ENCODE measurements at regions not wholly inside any gene's neighbourhood (a gene's known extent, or its start where the extent isn't known, plus 50 kb on each side); places are given as distances from the start of the nearest gene placed in this dataset.
"Not testable (repeated sequence)": the region's sequence is repeated elsewhere in the genome, so short reads cannot be mapped to it uniquely, and the experiment has no call there.

DNA sequence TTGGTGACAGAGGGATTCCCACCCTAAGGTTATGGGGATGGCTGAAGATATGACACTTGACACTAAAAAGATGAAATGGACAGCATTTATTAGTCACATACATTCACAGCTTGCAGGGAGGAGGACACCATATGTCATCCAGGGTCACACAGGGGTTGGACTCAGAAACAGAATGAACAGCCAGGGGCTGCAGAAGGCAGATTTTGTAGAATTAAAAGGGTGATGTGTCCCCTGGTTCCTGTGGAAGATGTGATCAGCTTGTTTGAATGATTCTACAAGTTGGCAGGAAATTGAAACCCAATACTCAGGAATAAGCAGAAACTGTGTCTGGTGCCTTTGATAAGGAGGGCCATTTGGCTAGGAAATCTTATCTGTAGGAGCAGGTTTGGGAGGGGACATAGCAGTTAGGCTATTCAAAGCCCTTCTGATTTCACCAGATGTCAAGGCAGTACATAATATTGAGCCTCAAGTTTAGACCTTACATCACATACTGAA lies 102.3 kb upstream of the GRIN3A start:
- H3K27me3 ChIP-seq, result no peaks in the 10 kb centered on the region
- no peak overlapping the region for H3K4me3 ChIP-seq
- no peak for ATAC-seq
- H3K9me3 ChIP-seq, result peaks cover 0 to 6% (median 0%) of the 10 kb centered on the region in 11 donors
- intact Hi-C loops (cut with DNase I), result loop anchor here in 1 of 10 donors (10.0 kb wide), 1 partner anchor 64 kb away; no protein-coding TSS in a partner anchor
- H3K4me1 ChIP-seq, result no peaks in the 10 kb centered on the region
- DNase-seq, result no peak
- TF ChIP-seq, protein P1, sequence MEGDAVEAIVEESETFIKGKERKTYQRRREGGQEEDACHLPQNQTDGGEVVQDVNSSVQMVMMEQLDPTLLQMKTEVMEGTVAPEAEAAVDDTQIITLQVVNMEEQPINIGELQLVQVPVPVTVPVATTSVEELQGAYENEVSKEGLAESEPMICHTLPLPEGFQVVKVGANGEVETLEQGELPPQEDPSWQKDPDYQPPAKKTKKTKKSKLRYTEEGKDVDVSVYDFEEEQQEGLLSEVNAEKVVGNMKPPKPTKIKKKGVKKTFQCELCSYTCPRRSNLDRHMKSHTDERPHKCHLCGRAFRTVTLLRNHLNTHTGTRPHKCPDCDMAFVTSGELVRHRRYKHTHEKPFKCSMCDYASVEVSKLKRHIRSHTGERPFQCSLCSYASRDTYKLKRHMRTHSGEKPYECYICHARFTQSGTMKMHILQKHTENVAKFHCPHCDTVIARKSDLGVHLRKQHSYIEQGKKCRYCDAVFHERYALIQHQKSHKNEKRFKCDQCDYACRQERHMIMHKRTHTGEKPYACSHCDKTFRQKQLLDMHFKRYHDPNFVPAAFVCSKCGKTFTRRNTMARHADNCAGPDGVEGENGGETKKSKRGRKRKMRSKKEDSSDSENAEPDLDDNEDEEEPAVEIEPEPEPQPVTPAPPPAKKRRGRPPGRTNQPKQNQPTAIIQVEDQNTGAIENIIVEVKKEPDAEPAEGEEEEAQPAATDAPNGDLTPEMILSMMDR (IDR thresholded peaks at IDR 0.05), result no peak
- H3K27ac ChIP-seq, result no peak overlapping the region
- no peaks in the 10 kb centered on the region for H3K36me3 ChIP-seq

DNA sequence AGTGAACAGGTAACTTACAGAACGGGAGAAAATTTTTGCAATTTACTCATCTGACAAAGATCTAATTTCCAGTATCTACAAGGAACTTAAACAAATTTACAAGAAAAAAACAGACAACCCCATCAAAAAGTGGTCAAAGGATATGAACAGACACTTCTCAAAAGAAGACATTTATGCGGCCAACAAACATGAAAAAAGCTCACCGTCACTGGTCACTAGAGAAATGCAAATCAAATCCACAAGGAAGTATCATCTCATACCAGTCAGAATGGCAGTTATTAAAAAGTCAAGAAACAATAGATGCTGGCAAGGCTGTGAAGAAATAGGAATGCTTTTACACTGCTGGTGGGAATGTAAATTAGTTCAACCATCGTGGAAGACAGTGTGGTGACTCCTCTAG lies 100.5 kb upstream of the GRIN3A start:
- H3K36me3 ChIP-seq; ATAC-seq; H3K9me3 ChIP-seq; H3K27ac ChIP-seq; H3K4me1 ChIP-seq; H3K27me3 ChIP-seq; DNase-seq; intact Hi-C loops (cut with DNase I); H3K4me3 ChIP-seq: not testable (repeated sequence)
- WGBS, 2 donors, result 86 to 88% methylated on average over 4 of the region's 4 CpGs

DNA sequence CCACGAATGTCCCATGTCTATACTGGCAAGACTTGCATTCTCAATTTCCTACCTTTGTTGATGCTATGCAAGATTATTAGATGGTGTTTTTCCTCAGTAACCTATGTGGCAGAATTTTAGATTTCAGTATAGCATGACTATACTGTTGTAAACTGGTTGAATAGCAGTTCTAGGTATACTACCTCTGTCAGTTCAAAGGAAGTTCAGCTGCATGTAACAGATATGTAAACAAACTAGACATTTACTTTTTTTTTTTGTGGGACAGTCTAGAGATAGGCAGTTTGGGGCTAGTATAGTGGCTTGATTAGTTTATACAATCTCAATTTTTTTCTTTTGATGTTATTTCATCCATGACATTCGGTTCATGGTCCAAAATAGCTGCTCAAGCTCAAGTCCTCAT lies 97.6 kb upstream of the GRIN3A start:
- no peak overlapping the region for H3K4me3 ChIP-seq
- DNase-seq (no peak), ATAC-seq (no peak)
- H3K9me3 ChIP-seq, result peaks cover 0 to 6% (median 0%) of the 10 kb centered on the region in 11 donors
- H3K4me1 ChIP-seq, result no peaks in the 10 kb centered on the region
- no peak overlapping the region for H3K27ac ChIP-seq
- no peaks in the 10 kb centered on the region for H3K36me3 ChIP-seq
- TF ChIP-seq, protein P1 (IDR thresholded peaks at IDR 0.05), result no peak
- no peaks in the 10 kb centered on the region for H3K27me3 ChIP-seq
- intact Hi-C loops (cut with DNase I), result no loop called here
- whole genome bisulfite sequencing, 2 donors, result 40 to 58% methylated on average over 2 of the region's 2 CpGs

DNA sequence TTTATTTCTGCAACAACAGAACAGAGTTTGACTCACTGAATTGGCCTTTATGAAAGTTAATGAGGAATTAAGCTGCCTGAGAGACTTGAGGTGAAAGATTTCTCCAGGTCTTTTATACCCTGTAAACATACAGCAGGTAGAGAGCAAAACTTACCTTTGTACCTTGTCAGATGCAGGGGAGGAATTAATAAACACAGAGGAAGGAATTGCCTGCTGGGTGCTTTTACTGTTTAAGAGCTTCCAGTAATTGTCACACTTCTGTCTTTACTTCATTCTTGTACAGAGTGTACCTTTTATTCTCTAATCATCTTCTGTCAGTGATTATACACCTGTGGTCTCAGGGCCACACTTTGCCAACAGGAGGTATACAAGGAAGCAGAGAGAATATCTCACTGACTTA lies 94.0 kb upstream of the GRIN3A start:
- TF ChIP-seq, protein P1 (IDR thresholded peaks at IDR 0.05), result no peak
- H3K4me1 ChIP-seq, result no peaks in the 10 kb centered on the region
- H3K9me3 ChIP-seq, result peaks cover 0 to 4% (median 0%) of the 10 kb centered on the region in 11 donors
- no peak overlapping the region for H3K27ac ChIP-seq
- ATAC-seq, result no peak
- intact Hi-C loops (cut with DNase I), result no loop called here
- no peaks in the 10 kb centered on the region for H3K36me3 ChIP-seq
- H3K4me3 ChIP-seq, result no peak overlapping the region
- DNase-seq, result no peak
- no peaks in the 10 kb centered on the region for H3K27me3 ChIP-seq

DNA sequence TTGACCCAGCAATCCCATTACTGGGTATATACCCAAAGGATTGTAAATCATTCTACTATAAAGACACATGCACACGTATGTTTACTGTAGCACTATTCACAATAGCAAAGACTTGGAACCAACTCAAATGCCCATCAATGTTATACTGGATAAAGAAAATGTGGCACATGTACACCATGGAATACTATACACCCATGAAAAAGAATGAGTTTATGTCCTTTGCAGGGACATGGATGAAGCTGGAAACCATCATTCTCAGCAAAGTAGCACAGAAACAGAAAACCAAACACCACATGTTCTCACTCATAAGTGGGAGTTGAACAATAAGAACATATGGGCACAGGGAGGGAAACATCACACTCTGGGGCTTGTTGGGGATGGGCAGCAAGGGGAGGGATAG lies 83.0 kb upstream of the GRIN3A start:
- H3K27me3 ChIP-seq; ATAC-seq; H3K27ac ChIP-seq; DNase-seq; H3K4me3 ChIP-seq; intact Hi-C loops (cut with DNase I); H3K36me3 ChIP-seq; H3K4me1 ChIP-seq: not testable (repeated sequence)
- H3K9me3 ChIP-seq, result peaks cover 0 to 28% (median 2%) of the 10 kb centered on the region in 11 donors
- WGBS, 2 donors, result 88 to 94% methylated on average over 1 of the region's 1 CpG

DNA sequence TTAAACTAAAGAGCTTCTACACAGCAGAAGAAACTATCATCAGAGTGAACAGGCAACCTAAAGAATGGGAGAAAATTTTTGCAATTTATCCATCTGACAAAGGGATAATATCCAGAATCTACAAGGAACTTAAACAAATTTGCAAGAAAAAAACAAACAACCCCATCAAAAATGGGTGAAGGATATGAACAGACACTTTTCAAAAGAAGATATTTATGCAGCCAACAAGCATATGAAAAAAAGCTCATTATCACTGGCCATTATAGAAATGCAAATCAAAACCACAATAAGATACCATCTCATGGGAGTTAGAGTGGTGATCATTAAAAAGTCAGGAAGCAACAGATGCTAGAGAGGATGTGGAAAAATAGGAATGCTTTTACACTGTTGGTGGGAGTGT lies 82.5 kb upstream of the GRIN3A start:
- H3K27ac ChIP-seq; DNase-seq; ATAC-seq; H3K4me3 ChIP-seq; H3K36me3 ChIP-seq; H3K4me1 ChIP-seq; H3K27me3 ChIP-seq; intact Hi-C loops (cut with DNase I): not testable (repeated sequence)
- peaks cover 0 to 28% (median 2%) of the 10 kb centered on the region in 11 donors for H3K9me3 ChIP-seq
